HEK293T (cell line): ENCODE measurements at regions not wholly inside any gene's neighbourhood (a gene's known extent, or its start where the extent isn't known, plus 50 kb on each side); places are given as distances from the start of the nearest gene placed in this dataset.

Source experiments
- CTCF ChIA-PET: fragments of 350-600 bp; formaldehyde crosslinking; extraction: SDS; loops from one replicate; lab custom pipeline; 2021; ENCODE audit warnings: antibody characterized with exemption, inconsistent platforms; lab: Yijun Ruan, JAX
- POLR2A ChIA-PET: fragments of 350-600 bp; formaldehyde crosslinking; extraction: SDS; loops from one replicate; lab custom pipeline; 2020; ENCODE audit warnings: antibody characterized with exemption, inconsistent platforms; lab: Yijun Ruan, JAX
- DNase-seq: peaks from one replicate; pipeline ENCODE4 v3.0.0; 2012; ENCODE audit warnings: mixed read lengths; ENCODE audit errors: extremely low spot score
- ARNT ChIP-seq: fragments of 450-650 bp; IDR thresholded peaks from 2 replicates; pipeline ENCODE4 v1.6.1; 2017; ENCODE audit warnings: mild to moderate bottlenecking
- BHLHE40 ChIP-seq: fragments of 450-650 bp; IDR thresholded peaks from 2 replicates; pipeline ENCODE4 v1.6.1; 2016; ENCODE audit warnings: mild to moderate bottlenecking, moderate library complexity, borderline replicate concordance
- CTBP1 ChIP-seq: fragments of 450-650 bp; IDR thresholded peaks from 2 replicates; pipeline ENCODE4 v1.6.1; 2016; ENCODE audit warnings: borderline replicate concordance
- ELF4 ChIP-seq: fragments of 450-650 bp; IDR thresholded peaks from 2 replicates; pipeline ENCODE4 v1.6.1; 2017; ENCODE audit warnings: antibody characterized with exemption
- FOXA1 ChIP-seq: fragments of 450-650 bp; IDR thresholded peaks from 2 replicates; pipeline ENCODE4 v1.6.1; 2016; ENCODE audit warnings: mild to moderate bottlenecking
- FOXK2 ChIP-seq: fragments of 450-650 bp; IDR thresholded peaks from 2 replicates; pipeline ENCODE4 v1.6.1; 2016; ENCODE audit warnings: mild to moderate bottlenecking
- FOXM1 ChIP-seq: fragments of 450-650 bp; IDR thresholded peaks from 2 replicates; pipeline ENCODE4 v1.6.1; 2017; ENCODE audit warnings: mild to moderate bottlenecking, borderline replicate concordance
- HDGF ChIP-seq: fragments of 450-650 bp; IDR thresholded peaks from 2 replicates; pipeline ENCODE4 v1.6.1; 2017; ENCODE audit warnings: antibody characterized with exemption, borderline replicate concordance
- L3MBTL2 ChIP-seq: fragments of 450-650 bp; conservative IDR thresholded peaks from 2 replicates; pipeline ENCODE4 v1.6.1; 2016; ENCODE audit warnings: mild to moderate bottlenecking
- LEF1 ChIP-seq: fragments of 450-650 bp; IDR thresholded peaks from 2 replicates; pipeline ENCODE4 v1.6.1; 2017; ENCODE audit warnings: mild to moderate bottlenecking, borderline replicate concordance
- NFRKB ChIP-seq: fragments of 450-650 bp; IDR thresholded peaks from 2 replicates; pipeline ENCODE4 v1.6.1; 2016; ENCODE audit warnings: mild to moderate bottlenecking, moderate library complexity
- PKNOX1 ChIP-seq: fragments of 450-650 bp; IDR thresholded peaks from 2 replicates; pipeline ENCODE4 v1.6.1; 2016
- SP1 ChIP-seq: fragments of 450-650 bp; IDR thresholded peaks from 2 replicates; pipeline ENCODE4 v1.6.1; 2017
- SUZ12 ChIP-seq: fragments of 450-650 bp; IDR thresholded peaks from 2 replicates; pipeline ENCODE4 v1.6.1; 2016; ENCODE audit warnings: mild to moderate bottlenecking
- TARDBP ChIP-seq: fragments of 450-650 bp; IDR thresholded peaks from 2 replicates; pipeline ENCODE4 v1.6.1; 2016
- ZNF384 ChIP-seq: fragments of 450-650 bp; IDR thresholded peaks from 2 replicates; pipeline ENCODE4 v1.6.1; 2016

- ChIA-PET POLR2A (no interaction called here), CTCF (no interaction called here)
- DNase-seq: no peak
- no peak for TF ChIP-seq ZNF384
- TF ChIP-seq SP1: no peak
- TF ChIP-seq SUZ12: no peak
Observed at GRCh38 chr3:34439796-34440195, 641.4 kb downstream of the PDCD6IP start.

- POLR2A ChIA-PET: no interaction called here
- TF ChIP-seq ELF4: no peak
- TF ChIP-seq CTBP1: no peak
- no peak for TF ChIP-seq ZNF384
- no peak for TF ChIP-seq FOXM1
- no peak for TF ChIP-seq SUZ12
- no peak for TF ChIP-seq FOXK2
- TF ChIP-seq FOXA1: no peak
- no peak for TF ChIP-seq LEF1
- no peak for TF ChIP-seq SP1
- TF ChIP-seq ARNT: no peak
- CTCF ChIA-PET: no interaction called here
- DNase-seq: no peak
Observed at GRCh38 chr3:34444137-34444536, 645.7 kb downstream of the PDCD6IP start.

GRCh38 chr3:34449305-34449704 is 650.9 kb downstream of the PDCD6IP start:
- TF ChIP-seq L3MBTL2 (no peak), PKNOX1 (no peak), ARNT (no peak), FOXK2 (no peak), FOXM1 (no peak), CTBP1 (no peak), HDGF (no peak), TARDBP (no peak), LEF1 (no peak)
- POLR2A ChIA-PET: no interaction called here
- DNase-seq: no peak
- CTCF ChIA-PET: no interaction called here

GRCh38 chr3:34463414-34463813 is 665.0 kb downstream of the PDCD6IP start:
- no peak for DNase-seq
- ChIA-PET POLR2A (no interaction called here), CTCF (no interaction called here)
- TF ChIP-seq FOXK2: no peak
- no peak for TF ChIP-seq LEF1
- TF ChIP-seq SP1: no peak
- no peak for TF ChIP-seq PKNOX1
- TF ChIP-seq ELF4: no peak
- TF ChIP-seq FOXA1: no peak

GRCh38 chr3:34464646-34465045 is 666.2 kb downstream of the PDCD6IP start:
- CTCF ChIA-PET: no interaction called here
- no peak for TF ChIP-seq LEF1
- POLR2A ChIA-PET: no interaction called here

GRCh38 chr3:34475851-34476250 is 677.4 kb downstream of the PDCD6IP start:
- CTCF ChIA-PET: no interaction called here
- TF ChIP-seq HDGF (no peak), FOXM1 (no peak), LEF1 (no peak), BHLHE40 (no peak), FOXK2 (no peak), FOXA1 (no peak), CTBP1 (no peak), TARDBP (no peak), NFRKB (no peak), SP1 (no peak), ARNT (no peak), L3MBTL2 (no peak), ELF4 (no peak), ZNF384 (no peak), SUZ12 (no peak), PKNOX1 (no peak)

More at GRCh38 chr3:34464646-34465045, 666.2 kb downstream of the PDCD6IP start:
- no peak for DNase-seq

GRCh38 chr3:34483311-34483887 is 685.0 kb downstream of the PDCD6IP start:
- ChIA-PET POLR2A (no interaction called here), CTCF (interaction anchor here (0.6 kb wide), 1 partner anchor 28 kb away, joined by 5 read pairs; no protein-coding TSS in a partner anchor)
- DNase-seq: no peak
- TF ChIP-seq LEF1 (no peak), PKNOX1 (no peak), BHLHE40 (no peak), TARDBP (no peak), SP1 (no peak)

More at GRCh38 chr3:34475851-34476250, 677.4 kb downstream of the PDCD6IP start:
- DNase-seq: no peak
- POLR2A ChIA-PET: no interaction called here
